ENCODE measurements at regions not wholly inside any gene's neighbourhood (a gene's known extent, or its start where the extent isn't known, plus 50 kb on each side); places are given as distances from the start of the nearest gene placed in this dataset.

- TF ChIP-seq POLR2AphosphoS5 (IDR thresholded peaks at IDR 0.05): no peak
- TF ChIP-seq CTCF (IDR thresholded peaks at IDR 0.05): no peak
Measured at GRCh38 chr16:65842067-65842466, 524.4 kb upstream of the CDH5 start.
